Endodermal cell (in vitro differentiated cells): ENCODE measurements at regions not wholly inside any gene's neighbourhood (a gene's known extent, or its start where the extent isn't known, plus 50 kb on each side); places are given as distances from the start of the nearest gene placed in this dataset.

Experiments
- DNase-seq: peaks from one replicate; pipeline ENCODE4 v3.0.0-alpha.2; 2017
- H3K27ac ChIP-seq: 2 replicates; pipeline ENCODE4 v1.5.1; 2013; ENCODE audit warnings: mild to moderate bottlenecking, low read depth, low read length, moderate library complexity
- H3K27me3 ChIP-seq: 2 replicates; pipeline ENCODE4 v1.6.1; 2013; ENCODE audit warnings: mild to moderate bottlenecking, low read length, moderate library complexity; ENCODE audit not compliant: insufficient read depth, control insufficient read depth, poor library complexity, severe bottlenecking
- H3K36me3 ChIP-seq: 2 replicates; pipeline ENCODE4 v1.7.0; 2013; ENCODE audit warnings: mild to moderate bottlenecking, low read length, moderate library complexity; ENCODE audit not compliant: control insufficient read depth, insufficient read depth
- H3K4me1 ChIP-seq: one replicate; pipeline ENCODE4 v1.7.0; 2013; ENCODE audit warnings: low read length; ENCODE audit not compliant: control insufficient read depth, insufficient read depth
- H3K4me3 ChIP-seq: 2 replicates; pipeline ENCODE4 v1.5.1; 2013; ENCODE audit warnings: mild to moderate bottlenecking, low read length, moderate library complexity
- H3K9ac ChIP-seq: 2 replicates; pipeline ENCODE4 v1.6.1; 2013; ENCODE audit warnings: mild to moderate bottlenecking, low read length, moderate library complexity; ENCODE audit not compliant: poor library complexity, severe bottlenecking; ENCODE audit errors: extremely low read depth
- H3K9me3 ChIP-seq: 2 replicates; pipeline ENCODE4 v1.6.1; 2013; ENCODE audit warnings: mild to moderate bottlenecking, low read length, moderate library complexity; ENCODE audit not compliant: control insufficient read depth
- H3K27ac Mint-ChIP-seq: 2 replicates; pipeline ENCODE4 v1.8.0; 2020; ENCODE audit warnings: mixed read lengths
- H3K27me3 Mint-ChIP-seq: 2 replicates; pipeline ENCODE4 v1.8.0; 2021; ENCODE audit warnings: mild to moderate bottlenecking, mixed read lengths; ENCODE audit not compliant: insufficient read depth
- H3K36me3 Mint-ChIP-seq: 2 replicates; pipeline ENCODE4 v1.8.0; 2020; ENCODE audit warnings: low read depth, mixed read lengths
- H3K4me1 Mint-ChIP-seq: 2 replicates; pipeline ENCODE4 v1.8.0; 2020; ENCODE audit warnings: mixed read lengths
- H3K4me3 Mint-ChIP-seq: 2 replicates; pipeline ENCODE4 v1.8.0; 2020; ENCODE audit warnings: mild to moderate bottlenecking, moderate library complexity, mixed read lengths
- H3K9me3 Mint-ChIP-seq: 2 replicates; pipeline ENCODE4 v1.8.0; 2020; ENCODE audit warnings: mild to moderate bottlenecking, mixed read lengths
- CTCF ChIP-seq: fragments of 200-600 bp; sonication (generic); conservative IDR thresholded peaks from 2 replicates; pipeline ENCODE4 v1.5.0; 2021; ENCODE audit warnings: antibody characterized with exemption, mild to moderate bottlenecking
- WGBS, 2 experiments: methylation state at CpG; one replicate each; pipeline versions ENCODE4 v1.1.5 to v1.1.7; 2013; ENCODE audit warnings: missing lambda C conversion rate in 2 of 2, mixed read lengths in 1 of 2; ENCODE audit not compliant: insufficient coverage in 1 of 2, insufficient read length in 1 of 2; 5-methylcytosine and 5-hydroxymethylcytosine counted together

GRCh38 chr4:78692822-78693170 lies 83.4 kb upstream of the BMP2K start:
- no peak for TF ChIP-seq CTCF
- Histone ChIP-seq H3K9me3 (no peaks in the 10 kb centered on the region), H3K36me3 (no peaks in the 10 kb centered on the region), H3K27me3 (no peaks in the 10 kb centered on the region), H3K27ac (no peak overlapping the region), H3K4me1 (no peaks in the 10 kb centered on the region), H3K9ac (no peak overlapping the region), H3K4me3 (no peak overlapping the region)
- DNase-seq = no peak
- no peak overlapping the region for H3K4me3 Mint-ChIP-seq
- H3K27me3 Mint-ChIP-seq = no peaks in the 10 kb centered on the region
- H3K9me3 Mint-ChIP-seq = no peaks in the 10 kb centered on the region
- H3K36me3 Mint-ChIP-seq = no peaks in the 10 kb centered on the region
- no peak overlapping the region for H3K27ac Mint-ChIP-seq
- peaks cover 4% of the 10 kb centered on the region for H3K4me1 Mint-ChIP-seq
- 90 to 92% methylated on average over 4 of the region's 4 CpGs for WGBS, 2 experiments

- Histone ChIP-seq H3K9ac (no peak overlapping the region), H3K36me3 (no peaks in the 10 kb centered on the region), H3K9me3 (no peaks in the 10 kb centered on the region), H3K27ac (no peak overlapping the region), H3K4me1 (no peaks in the 10 kb centered on the region), H3K27me3 (no peaks in the 10 kb centered on the region), H3K4me3 (no peak overlapping the region)
- TF ChIP-seq CTCF = no peak
- H3K36me3 Mint-ChIP-seq = no peaks in the 10 kb centered on the region
- no peak for DNase-seq
- H3K27me3 Mint-ChIP-seq = no peaks in the 10 kb centered on the region
- no peak overlapping the region for H3K4me3 Mint-ChIP-seq
- H3K9me3 Mint-ChIP-seq = no peaks in the 10 kb centered on the region
- peaks cover 4% of the 10 kb centered on the region for H3K4me1 Mint-ChIP-seq
- no peak overlapping the region for H3K27ac Mint-ChIP-seq
- WGBS, 2 experiments = 78 to 80% methylated on average over 1 of the region's 2 CpGs
These were observed 82.2 kb upstream of the BMP2K start for GRCh38 chr4:78693777-78694456.

- Histone ChIP-seq H3K9ac (no peak overlapping the region), H3K4me3 (no peak overlapping the region), H3K36me3 (no peaks in the 10 kb centered on the region), H3K4me1 (no peaks in the 10 kb centered on the region), H3K27me3 (no peaks in the 10 kb centered on the region), H3K9me3 (no peaks in the 10 kb centered on the region), H3K27ac (no peak overlapping the region)
- Mint-ChIP-seq H3K36me3 (no peaks in the 10 kb centered on the region), H3K27me3 (no peaks in the 10 kb centered on the region), H3K4me3 (no peak overlapping the region), H3K4me1 (peaks cover 4% of the 10 kb centered on the region), H3K9me3 (no peaks in the 10 kb centered on the region), H3K27ac (no peak overlapping the region)
- no peak for TF ChIP-seq CTCF
- 92% methylated on average over 2 of the region's 2 CpGs; no CpG with 5 or more reads in 1 of the 2 experiments for WGBS, 2 experiments
- DNase-seq = no peak
These were observed 81.7 kb upstream of the BMP2K start for GRCh38 chr4:78694457-78694787.
